ENCODE measurements at regions not wholly inside any gene's neighbourhood (a gene's known extent, or its start where the extent isn't known, plus 50 kb on each side); places are given as distances from the start of the nearest gene placed in this dataset.
"Not testable (repeated sequence)": the region's sequence is repeated elsewhere in the genome, so short reads cannot be mapped to it uniquely, and the experiment has no call there.

GRCh38 chrX:25646156-25646555, 492.0 kb upstream of the MAGEB18 start:
- DNase-seq: no peak

- no peak for DNase-seq
These were observed 489.4 kb upstream of the MAGEB18 start for GRCh38 chrX:25648790-25649189.

DNA sequence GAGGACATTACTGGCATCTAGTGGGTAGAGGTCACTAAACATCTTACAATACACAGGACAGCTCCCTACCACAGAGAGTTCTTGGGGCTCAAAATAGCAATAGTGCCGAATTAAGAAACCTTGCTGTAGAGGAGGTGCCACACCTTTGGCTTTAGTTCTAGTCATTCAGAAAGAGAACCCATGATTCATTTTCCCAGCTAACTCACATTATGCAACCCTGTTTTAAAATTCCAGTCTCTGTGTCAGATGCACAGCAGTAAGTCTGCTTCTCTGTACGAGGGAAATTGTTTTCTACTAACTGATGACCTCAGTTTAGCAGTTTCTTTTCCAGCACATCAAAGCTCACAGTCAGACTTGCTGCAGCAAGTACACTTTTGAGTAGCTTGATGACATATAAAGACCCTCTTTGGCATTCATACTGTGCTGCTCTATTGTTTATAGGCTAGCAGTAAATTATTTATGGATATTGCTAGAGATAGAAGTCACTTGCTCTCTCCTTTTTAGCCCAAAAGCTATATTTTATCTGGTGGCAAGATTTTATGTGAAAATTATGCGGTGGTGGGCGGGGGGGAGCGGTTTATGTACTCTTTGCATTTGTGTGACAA, 487.8 kb upstream of the MAGEB18 start:
- no peak for DNase-seq

- no peak for DNase-seq
These were observed 478.8 kb upstream of the MAGEB18 start for GRCh38 chrX:25659317-25659716.

DNA sequence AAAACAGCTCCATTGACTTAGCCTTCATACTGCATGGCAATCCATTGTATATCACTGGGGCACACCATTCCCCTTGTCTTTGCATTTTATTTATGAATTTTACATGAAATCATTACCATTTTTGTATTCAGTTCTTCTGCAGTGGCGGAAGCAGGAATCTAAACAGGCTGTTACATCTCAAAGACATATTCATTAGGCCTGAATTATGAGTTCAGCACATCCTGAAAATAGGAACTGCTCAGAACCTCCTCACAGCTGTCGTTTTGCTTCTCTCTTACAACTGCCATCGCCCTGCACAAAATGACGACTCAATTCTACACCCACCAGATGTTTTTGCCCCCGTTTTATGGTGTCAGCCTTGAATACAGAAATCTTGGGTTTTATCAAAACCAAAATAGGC, 474.4 kb upstream of the MAGEB18 start:
- no peak for DNase-seq

DNA sequence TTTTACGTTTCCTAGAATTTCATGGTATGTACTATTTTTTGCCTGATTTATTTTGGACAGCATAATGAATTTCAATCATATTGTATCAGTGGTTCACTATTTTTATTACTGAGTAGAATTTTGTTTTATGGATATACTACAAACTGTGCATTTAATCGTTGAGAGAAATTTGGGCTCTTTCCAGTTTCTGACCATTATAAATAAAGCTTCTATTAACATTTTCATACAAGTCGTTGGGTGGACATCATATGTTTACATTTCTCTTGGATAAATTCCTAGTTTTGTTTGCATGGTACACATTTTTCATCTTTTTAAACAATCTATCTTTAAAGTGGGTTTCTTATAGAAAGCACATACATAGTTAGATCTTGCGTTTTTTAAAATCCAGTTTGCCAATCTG, 472.7 kb upstream of the MAGEB18 start:
- DNase-seq: no peak

DNA sequence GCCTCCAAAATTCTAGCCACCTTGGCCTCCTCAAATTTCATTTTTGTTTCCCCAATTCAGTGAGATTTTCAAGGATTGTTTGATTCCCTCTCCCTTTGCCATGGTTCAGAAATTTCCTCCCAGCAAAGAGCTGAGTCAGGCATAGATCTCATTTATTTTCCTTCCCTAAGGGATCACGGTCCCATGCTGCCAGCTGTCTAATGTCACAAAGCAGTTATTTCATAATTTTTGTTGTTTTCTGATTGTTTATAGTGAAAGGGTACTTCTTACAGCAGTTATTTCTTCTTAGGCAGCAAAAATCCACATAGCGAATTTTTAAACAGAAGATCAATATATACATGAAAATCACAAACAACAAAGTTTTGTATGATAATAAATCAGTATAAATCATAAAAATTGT, 470.5 kb upstream of the MAGEB18 start:
- no peak for DNase-seq

DNA sequence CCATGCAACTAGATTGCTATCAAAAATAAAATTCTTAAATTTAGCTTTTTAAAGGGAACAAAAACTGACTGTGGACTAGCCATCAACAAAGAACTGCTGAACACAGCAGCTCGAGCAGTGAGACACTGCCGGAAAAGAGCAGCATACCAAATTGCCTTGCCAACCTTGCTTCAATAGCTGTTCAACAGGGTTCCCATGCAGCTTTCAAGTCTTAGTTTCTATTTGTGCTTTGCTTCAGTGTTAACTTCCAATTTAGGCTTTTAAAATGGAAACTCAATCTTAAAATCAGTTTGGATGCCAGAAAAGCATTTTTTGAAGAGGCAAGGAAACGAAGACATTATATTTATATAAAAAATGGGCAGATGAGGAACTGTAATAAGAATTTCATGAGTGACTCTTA, 463.4 kb upstream of the MAGEB18 start:
- no peak for DNase-seq

DNA sequence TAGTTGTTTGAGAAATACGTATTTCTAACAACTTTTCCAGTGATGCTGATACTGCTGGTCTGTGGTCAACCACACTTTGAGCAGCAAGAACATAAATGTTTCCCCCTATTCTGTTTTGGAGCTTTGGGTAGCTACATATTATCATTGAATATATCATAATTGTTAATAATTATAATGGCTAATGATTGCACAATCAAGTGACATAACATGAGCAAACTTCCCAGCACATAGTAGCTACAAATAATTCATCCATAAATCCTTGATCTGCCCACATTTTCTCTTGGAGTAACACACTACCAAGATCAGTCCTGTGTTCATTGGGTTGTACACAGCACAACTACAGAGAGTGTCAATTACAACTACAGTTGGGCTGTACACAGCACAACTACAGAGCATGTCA, 436.3 kb upstream of the MAGEB18 start:
- DNase-seq: no peak

GRCh38 chrX:25717122-25717521, 421.0 kb upstream of the MAGEB18 start:
- DNase-seq: no peak

DNA sequence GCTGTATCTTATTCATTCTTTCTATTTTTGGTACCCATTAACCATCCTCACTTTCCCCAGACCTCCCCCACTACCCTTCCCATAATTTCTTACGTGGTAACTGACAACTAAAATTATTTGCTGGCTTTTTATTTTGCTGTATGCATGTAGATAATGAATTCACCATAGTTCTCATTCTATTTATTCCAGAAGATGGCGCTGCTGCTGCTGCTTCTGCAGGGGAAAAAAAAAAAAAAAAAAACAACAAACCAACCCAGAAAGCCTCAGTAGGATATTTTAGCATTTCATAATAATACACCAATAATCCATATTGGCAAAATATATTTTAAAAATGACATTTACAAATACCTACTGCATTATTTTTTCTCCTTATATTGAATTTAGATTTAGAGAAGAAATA, 416.6 kb upstream of the MAGEB18 start:
- DNase-seq: peak; percentile 44

DNA sequence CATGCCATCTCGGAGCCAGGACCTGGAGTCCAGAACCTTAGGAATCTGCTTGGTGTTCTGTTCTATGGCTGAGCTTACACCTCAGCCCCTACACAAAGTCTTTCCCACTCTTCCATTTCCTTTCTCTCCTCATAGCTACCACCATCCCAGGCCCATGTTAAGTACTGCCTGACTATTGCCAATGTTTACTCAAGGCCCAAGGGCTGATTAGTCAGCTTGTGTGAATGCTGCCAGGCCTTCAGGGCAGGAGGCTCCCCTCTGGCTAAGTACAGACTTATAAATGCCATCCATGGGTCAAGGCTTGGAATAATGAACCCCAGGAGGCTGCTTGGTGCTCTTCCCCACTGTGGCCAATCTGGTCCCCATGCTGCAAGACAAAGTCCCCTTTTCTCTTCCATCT, 411.6 kb upstream of the MAGEB18 start:
- DNase-seq: no peak

DNA sequence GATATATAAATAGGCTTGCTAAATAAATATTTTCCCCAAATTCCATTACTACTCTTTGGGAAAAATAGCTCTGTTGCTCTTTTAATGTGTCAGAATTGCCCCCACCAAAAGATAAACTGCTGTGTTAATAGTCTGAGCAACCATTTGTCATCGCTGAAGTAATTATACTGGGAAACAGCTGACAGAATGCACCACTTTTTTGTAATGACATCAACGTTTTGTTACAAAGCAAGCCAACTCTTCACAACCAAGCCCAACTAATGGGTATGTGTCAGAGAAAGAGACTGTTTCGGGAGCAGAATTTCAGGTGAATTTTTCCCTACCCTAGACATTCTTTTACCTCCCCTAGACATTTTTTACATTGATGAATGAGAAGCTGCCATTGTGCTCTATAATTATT, 405.0 kb upstream of the MAGEB18 start:
- DNase-seq: no peak

DNA sequence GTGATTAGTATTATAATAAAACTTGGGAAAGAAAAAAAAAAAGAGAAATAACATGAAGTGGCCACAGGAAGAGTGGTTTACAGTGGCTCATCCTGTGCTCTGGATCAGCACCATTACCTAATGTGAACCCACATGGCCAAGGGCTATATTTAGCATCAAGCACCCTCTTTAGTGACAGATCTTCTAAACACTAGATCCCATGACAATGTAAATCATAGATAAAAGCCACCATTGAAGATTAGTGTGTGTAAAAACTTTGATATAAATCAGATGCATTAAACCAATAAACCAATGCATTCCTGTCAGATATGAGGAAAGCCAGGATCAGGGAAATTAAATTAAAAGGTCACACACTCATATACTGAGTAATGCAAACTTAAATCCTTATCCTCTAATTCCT, 400.6 kb upstream of the MAGEB18 start:
- DNase-seq: no peak

DNA sequence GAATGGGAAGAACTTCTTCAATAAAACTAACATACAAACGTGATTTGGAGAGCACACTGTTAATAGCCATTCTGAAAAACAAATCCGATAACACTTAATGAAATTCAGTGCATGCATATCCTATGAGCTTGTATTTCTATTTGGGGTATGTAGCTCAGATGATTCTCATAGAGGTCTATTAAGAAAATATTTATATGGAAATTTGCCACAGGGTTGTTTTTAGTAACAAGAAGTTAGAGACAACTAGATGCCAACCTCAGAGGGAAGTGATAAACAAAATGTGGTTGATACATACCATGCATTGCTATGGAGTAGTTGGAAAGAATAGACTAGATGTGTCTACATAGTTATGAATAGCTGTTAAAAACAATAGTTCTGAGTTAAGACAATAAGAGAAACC, 395.8 kb upstream of the MAGEB18 start:
- DNase-seq: no peak

GRCh38 chrX:25754399-25754798, 383.7 kb upstream of the MAGEB18 start:
- no peak for DNase-seq

GRCh38 chrX:25755194-25755593, 382.9 kb upstream of the MAGEB18 start:
- DNase-seq: no peak

DNA sequence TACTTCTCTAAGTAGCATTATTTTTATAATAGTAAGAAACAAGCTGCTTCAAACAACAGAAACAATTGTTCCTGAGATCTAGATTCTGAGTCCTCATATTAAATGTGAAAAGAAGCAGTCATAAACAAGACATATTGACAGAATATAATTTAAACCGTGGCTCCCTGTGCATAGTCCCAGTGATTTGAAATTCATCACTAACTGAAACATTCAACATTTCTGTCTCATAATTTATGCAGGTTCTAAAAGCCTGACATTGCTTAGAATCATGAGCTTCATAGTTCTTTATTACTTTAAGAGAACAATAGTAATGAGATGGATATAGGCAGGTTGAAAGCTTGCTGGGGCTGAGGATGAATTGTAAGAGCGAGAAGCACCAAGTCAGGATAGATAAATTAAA, 375.5 kb upstream of the MAGEB18 start:
- no peak for DNase-seq

GRCh38 chrX:25771853-25772252, 366.3 kb upstream of the MAGEB18 start:
- DNase-seq: not testable (repeated sequence)

DNA sequence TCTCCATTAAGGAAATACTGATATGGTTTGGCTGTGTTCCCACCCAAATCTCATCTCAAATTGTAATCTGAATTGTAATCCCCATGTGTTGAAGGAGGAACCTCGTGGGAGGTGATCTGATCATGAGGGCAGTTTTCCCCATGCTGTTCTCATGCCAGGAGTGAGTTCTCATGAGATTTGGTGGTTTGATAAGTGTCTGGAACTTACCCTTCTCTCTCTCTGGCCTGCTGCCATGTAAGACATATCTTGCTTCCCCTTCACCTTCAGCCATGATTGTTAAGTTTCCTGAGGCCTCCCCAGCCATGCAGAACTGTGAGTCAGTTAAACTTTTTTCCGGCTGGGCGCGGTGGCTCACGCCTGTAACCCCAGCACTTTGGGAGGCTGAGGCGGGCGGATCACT, 340.3 kb upstream of the MAGEB18 start:
- not testable (repeated sequence) for DNase-seq

DNA sequence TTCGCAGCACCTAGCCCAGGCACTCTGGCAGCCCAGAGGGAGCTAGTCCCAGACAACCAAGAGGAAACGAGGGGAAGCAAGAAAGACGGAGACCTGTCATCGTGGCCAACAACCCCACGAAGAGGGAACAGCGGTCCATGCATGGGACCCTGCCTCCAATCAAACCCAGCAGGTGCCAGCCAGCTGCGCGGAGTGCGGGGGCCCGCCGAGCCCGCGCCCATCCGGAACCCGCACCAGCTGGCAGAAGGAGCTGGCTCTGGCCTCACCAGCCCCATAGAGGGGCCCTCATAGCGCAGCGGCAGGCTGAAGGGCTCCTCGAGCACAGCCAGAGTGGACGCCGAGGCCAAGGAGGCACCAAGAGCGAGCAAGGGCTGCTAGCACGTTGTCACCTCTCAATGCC, 332.4 kb upstream of the MAGEB18 start:
- no peak for DNase-seq

DNA sequence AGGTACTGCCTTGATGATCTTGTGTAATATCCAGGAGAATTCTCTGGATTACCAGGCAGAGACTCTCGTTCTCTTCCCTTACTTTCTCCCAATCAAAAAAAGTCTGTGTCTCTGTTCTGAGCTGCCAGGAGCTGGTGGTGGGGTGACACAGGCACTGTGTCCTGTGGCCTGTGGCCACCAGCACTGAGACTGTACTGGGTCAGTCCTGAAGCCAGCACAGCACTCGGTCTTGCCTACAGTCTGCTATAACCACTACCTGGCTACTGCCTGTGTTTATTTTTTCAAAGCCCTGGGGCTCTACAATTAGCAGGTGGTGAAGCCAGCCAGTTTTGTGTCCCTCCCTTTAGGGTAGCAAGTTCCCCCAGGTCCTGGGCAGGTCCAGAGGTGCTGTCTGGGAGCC, 331.1 kb upstream of the MAGEB18 start:
- DNase-seq: no peak

- DNase-seq: no peak
These were observed 327.9 kb upstream of the MAGEB18 start for GRCh38 chrX:25810202-25810601.

DNA sequence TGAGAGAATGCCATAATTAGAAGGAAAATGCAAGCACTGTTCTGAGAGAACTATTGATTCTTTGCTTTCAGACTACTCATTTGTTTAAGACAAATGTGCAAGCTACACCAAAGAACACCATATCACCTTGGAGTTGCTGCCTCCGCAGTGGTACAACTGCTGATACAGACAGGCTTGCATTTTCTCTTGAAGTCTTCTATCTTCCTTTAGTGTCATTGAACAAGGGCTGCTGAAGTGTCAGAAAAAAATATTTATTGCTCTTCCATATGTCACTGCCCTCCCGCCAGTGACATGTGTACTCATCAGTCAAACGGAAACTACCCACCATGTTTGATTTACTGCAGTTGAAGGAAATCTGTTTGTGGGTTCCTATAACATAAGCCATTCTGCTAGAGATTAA, 318.3 kb upstream of the MAGEB18 start:
- peak; percentile 54 for DNase-seq

- DNase-seq: peak; percentile 4
These were observed 287.0 kb upstream of the MAGEB18 start for GRCh38 chrX:25851141-25851540.

GRCh38 chrX:25853002-25853479, 285.1 kb upstream of the MAGEB18 start:
- DNase-seq: no peak

Data from NCI-H82 (cell line).